Stimulated activated CD4-positive, alpha-beta T cell treated with anti-CD3 and anti-CD28 coated beads, Interleukin-2, amount 100 ng/mL, for 24 hours (primary cell): ENCODE measurements at regions not wholly inside any gene's neighbourhood (a gene's known extent, or its start where the extent isn't known, plus 50 kb on each side); places are given as distances from the start of the nearest gene placed in this dataset.
A peak's percentile ranks its signal among the peaks of the same experiment; 100 is the strongest.

Experiments
- DNase-seq, 2 donors: peaks; one replicate each; pipeline ENCODE4 v3.0.0-alpha.2; 2020

GRCh38 chr10:78278058-78278404 is 244.4 kb downstream of the RPS24 start:
- no peak for DNase-seq

GRCh38 chr10:78279756-78280155 is 246.1 kb downstream of the RPS24 start:
- no peak for DNase-seq

- no peak for DNase-seq
Observed at GRCh38 chr10:78280604-78281003, 246.9 kb downstream of the RPS24 start.

- no peak for DNase-seq
Observed at GRCh38 chr10:78281627-78282026, 248.0 kb downstream of the RPS24 start.

- no peak for DNase-seq
Observed at GRCh38 chr10:78283069-78283682, 249.5 kb downstream of the RPS24 start.

- no peak for DNase-seq
Observed at GRCh38 chr10:78284381-78284780, 250.7 kb downstream of the RPS24 start.

GRCh38 chr10:78285226-78285625 is 251.6 kb downstream of the RPS24 start:
- no peak for DNase-seq

GRCh38 chr10:78286186-78286585 is 252.5 kb downstream of the RPS24 start:
- no peak for DNase-seq

- DNase-seq, result no peak
Observed at GRCh38 chr10:78286668-78287067, 253.0 kb downstream of the RPS24 start.

- DNase-seq, result no peak
Observed at GRCh38 chr10:78287618-78288017, 254.0 kb downstream of the RPS24 start.

GRCh38 chr10:78288663-78289062 is 255.0 kb downstream of the RPS24 start:
- no peak for DNase-seq

GRCh38 chr10:78290131-78290750 is 256.6 kb downstream of the RPS24 start:
- DNase-seq, result no peak

- DNase-seq, result no peak
Observed at GRCh38 chr10:78291722-78292121, 258.1 kb downstream of the RPS24 start.

GRCh38 chr10:78292250-78292981 is 258.8 kb downstream of the RPS24 start:
- no peak for DNase-seq

GRCh38 chr10:78292982-78293865 is 259.6 kb downstream of the RPS24 start:
- DNase-seq, result no peak

- no peak for DNase-seq
Observed at GRCh38 chr10:78295242-78295641, 261.6 kb downstream of the RPS24 start.

GRCh38 chr10:78296785-78297184 is 263.1 kb downstream of the RPS24 start:
- DNase-seq, result no peak

- no peak for DNase-seq
Observed at GRCh38 chr10:78297997-78298396, 264.3 kb downstream of the RPS24 start.

- DNase-seq, result no peak
Observed at GRCh38 chr10:78298835-78299234, 265.2 kb downstream of the RPS24 start.

- peak in 1 of 2 donors; percentile 6 for DNase-seq
Observed at GRCh38 chr10:78299851-78300468, 266.3 kb downstream of the RPS24 start.

- DNase-seq, result no peak
Observed at GRCh38 chr10:78300526-78300925, 266.9 kb downstream of the RPS24 start.

GRCh38 chr10:78301481-78301880 is 267.8 kb downstream of the RPS24 start:
- DNase-seq, result no peak
